GM23338 (cell line): ENCODE measurements at regions not wholly inside any gene's neighbourhood (a gene's known extent, or its start where the extent isn't known, plus 50 kb on each side); places are given as distances from the start of the nearest gene placed in this dataset.

Experiments
- ATAC-seq: fragments of 200-7000 bp; cut with Tn5 transposase; 3 replicates; pipeline ENCODE4 v1.9.1; 2020
- DNase-seq: peaks from one replicate; pipeline ENCODE4 v3.0.0-alpha.2; 2015; ENCODE audit warnings: low spot score
- H2AFZ ChIP-seq: fragments of 200-600 bp; sonication (generic); 2 replicates; pipeline ENCODE4 v1.8.0; 2016; ENCODE audit warnings: antibody characterized with exemption, mild to moderate bottlenecking, moderate library complexity
- H3F3A ChIP-seq: fragments of 200-600 bp; sonication (generic); replicated peaks from 2 replicates; pipeline ENCODE4 v1.8.0; 2017; ENCODE audit warnings: antibody characterized with exemption, mixed run types, low read depth
- H3K27ac ChIP-seq: fragments of 200-600 bp; sonication (generic); 2 replicates; pipeline ENCODE4 v1.6.1; 2016; ENCODE audit warnings: low read depth
- H3K27me3 ChIP-seq: fragments of 200-600 bp; sonication (generic); 2 replicates; pipeline ENCODE4 v1.8.0; 2016; ENCODE audit warnings: mild to moderate bottlenecking, mixed run types, moderate library complexity; ENCODE audit not compliant: insufficient read depth
- H3K36me3 ChIP-seq: fragments of 200-600 bp; sonication (generic); 2 replicates; pipeline ENCODE4 v1.8.0; 2016; ENCODE audit warnings: mild to moderate bottlenecking; ENCODE audit not compliant: insufficient read depth
- H3K4me1 ChIP-seq: fragments of 200-600 bp; sonication (generic); 2 replicates; pipeline ENCODE4 v1.8.0; 2016; ENCODE audit warnings: mild to moderate bottlenecking, moderate library complexity; ENCODE audit not compliant: insufficient read depth
- H3K4me2 ChIP-seq: fragments of 200-600 bp; sonication (generic); 2 replicates; pipeline ENCODE4 v1.7.1; 2017; ENCODE audit warnings: mixed run types
- H3K4me3 ChIP-seq: fragments of 200-600 bp; sonication (generic); 2 replicates; pipeline ENCODE4 v1.6.1; 2016; ENCODE audit warnings: mixed run types
- H3K79me2 ChIP-seq: fragments of 200-600 bp; sonication (generic); replicated peaks from 2 replicates; pipeline ENCODE4 v1.8.0; 2017; ENCODE audit warnings: mild to moderate bottlenecking; ENCODE audit not compliant: insufficient read depth
- H3K9me2 ChIP-seq: fragments of 200-600 bp; sonication (generic); 2 replicates; pipeline ENCODE4 v1.8.0; 2017; ENCODE audit not compliant: insufficient read depth
- H4K20me1 ChIP-seq: fragments of 200-600 bp; sonication (generic); replicated peaks from 2 replicates; pipeline ENCODE4 v1.8.0; 2017; ENCODE audit warnings: mild to moderate bottlenecking; ENCODE audit not compliant: insufficient read depth
- H3K27ac Mint-ChIP-seq: 2 replicates; pipeline ENCODE4 v1.8.0; 2020; ENCODE audit warnings: inconsistent platforms, mild to moderate bottlenecking, moderate library complexity, mixed read lengths
- H3K27me3 Mint-ChIP-seq: 3 replicates; pipeline ENCODE4 v1.8.0; 2022; ENCODE audit warnings: low read depth, mild to moderate bottlenecking, moderate library complexity, mixed read lengths, inconsistent platforms; ENCODE audit not compliant: insufficient read depth, poor library complexity
- H3K36me3 Mint-ChIP-seq: 3 replicates; pipeline ENCODE4 v1.8.0; 2021; ENCODE audit warnings: low read depth, mild to moderate bottlenecking, inconsistent platforms, moderate library complexity, mixed read lengths
- H3K4me1 Mint-ChIP-seq: 3 replicates; pipeline ENCODE4 v1.8.0; 2020; ENCODE audit warnings: mild to moderate bottlenecking, inconsistent platforms, mixed read lengths
- H3K4me3 Mint-ChIP-seq: 3 replicates; pipeline ENCODE4 v1.8.0; 2021; ENCODE audit warnings: moderate library complexity, mild to moderate bottlenecking, inconsistent platforms, mixed read lengths
- H3K9me3 Mint-ChIP-seq: 3 replicates; pipeline ENCODE4 v1.8.0; 2020; ENCODE audit warnings: moderate library complexity, mild to moderate bottlenecking, inconsistent platforms, mixed read lengths
- CTCF ChIP-seq, 2 experiments: fragments of 200-600 bp in 1 of 2; sonication (generic) in 1 of 2; conservative IDR thresholded peaks; 2 replicates each; pipeline versions ENCODE4 v1.5.1 to v1.6.1; 2016 to 2017; ENCODE audit warnings: antibody characterized with exemption in 2 of 2, low read depth in 2 of 2, mild to moderate bottlenecking in 2 of 2, moderate library complexity in 1 of 2
- ETS1 ChIP-seq: IDR thresholded peaks from 2 replicates; pipeline ENCODE4 v1.6.1; 2016; ENCODE audit warnings: antibody characterized with exemption
- EZH2 ChIP-seq: fragments of 200-600 bp; sonication (generic); IDR thresholded peaks from one replicate; pipeline ENCODE4 v1.8.0; 2017; ENCODE audit warnings: antibody characterized with exemption, mild to moderate bottlenecking, low read depth; ENCODE audit not compliant: unreplicated experiment
- EZH2phosphoT487 ChIP-seq: fragments of 200-600 bp; sonication (generic); IDR thresholded peaks from one replicate; pipeline ENCODE4 v1.8.1; 2018; ENCODE audit warnings: antibody characterized with exemption; ENCODE audit not compliant: unreplicated experiment
- JUNB ChIP-seq: IDR thresholded peaks from one replicate; pipeline ENCODE4 v1.6.1; 2016; ENCODE audit warnings: antibody characterized with exemption; ENCODE audit not compliant: unreplicated experiment
- NANOG ChIP-seq: IDR thresholded peaks from 2 replicates; pipeline ENCODE4 v1.6.1; 2016; ENCODE audit warnings: antibody characterized with exemption, borderline replicate concordance
- POLR2AphosphoS5 ChIP-seq: IDR thresholded peaks from 2 replicates; pipeline ENCODE4 v1.6.1; 2016; ENCODE audit warnings: antibody characterized with exemption, low read depth
- REST ChIP-seq: IDR thresholded peaks from one replicate; pipeline ENCODE4 v1.6.1; 2018; ENCODE audit warnings: antibody characterized with exemption; ENCODE audit not compliant: unreplicated experiment
- STAT1 ChIP-seq: IDR thresholded peaks from one replicate; pipeline ENCODE4 v1.6.1; 2016; ENCODE audit warnings: antibody characterized with exemption; ENCODE audit not compliant: unreplicated experiment
- ZNF114 ChIP-seq: fragments of 250-450 bp; sonication (Bioruptor Pico); IDR thresholded peaks from 2 replicates; pipeline ENCODE4 v1.5.0; 2020; ENCODE audit warnings: mild to moderate bottlenecking, moderate library complexity
- ZNF331 ChIP-seq: fragments of 250-450 bp; sonication (Bioruptor Pico); IDR thresholded peaks from 2 replicates; pipeline ENCODE4 v1.5.0; 2020; ENCODE audit warnings: low read depth, mild to moderate bottlenecking, moderate library complexity
- ZNF462 ChIP-seq: fragments of 250-450 bp; sonication (Bioruptor Pico); IDR thresholded peaks from 2 replicates; pipeline ENCODE4 v1.5.0; 2020; ENCODE audit warnings: mild to moderate bottlenecking, moderate library complexity

- TF ChIP-seq ZNF462 (CRISPR knock-in tag) (no peak), ZNF114 (CRISPR knock-in tag) (no peak), ETS1 (no peak), CTCF (conservative IDR thresholded peaks at IDR 0.05; ENCODE audit: low read depth in 2 of 2) (no peak), EZH2phosphoT487 (no peak)
Measured at GRCh38 chr5:124337996-124338395, 408.4 kb downstream of the ZNF608 start (continued).

- DNase-seq = no peak
- no peak overlapping the region for H3K27ac ChIP-seq
- H3K79me2 ChIP-seq = no peaks in the 10 kb centered on the region
- H3K4me1 ChIP-seq = no peaks in the 10 kb centered on the region
- H3K27me3 ChIP-seq = no peaks in the 10 kb centered on the region
- H4K20me1 ChIP-seq = no peaks in the 10 kb centered on the region
- no peaks in the 10 kb centered on the region for H3F3A ChIP-seq
- no peak overlapping the region for H2AFZ ChIP-seq
- H3K4me3 ChIP-seq = no peak overlapping the region
- H3K4me3 Mint-ChIP-seq = no peak overlapping the region
- peaks cover 8% of the 10 kb centered on the region; the same call in 1 of the 2 replicates for H3K9me2 ChIP-seq
- no peak for ATAC-seq
- peaks cover 5% of the 10 kb centered on the region; the same call in 1 of the 2 replicates for H3K36me3 ChIP-seq
- H3K36me3 Mint-ChIP-seq = peaks cover 19% of the 10 kb centered on the region
- H3K27me3 Mint-ChIP-seq = no peaks in the 10 kb centered on the region
- peaks cover 17% of the 10 kb centered on the region for H3K9me3 Mint-ChIP-seq
- no peak overlapping the region for H3K4me2 ChIP-seq
- H3K4me1 Mint-ChIP-seq = no peaks in the 10 kb centered on the region; the same call in 2 of the 3 replicates
- H3K27ac Mint-ChIP-seq = no peak overlapping the region
- TF ChIP-seq POLR2AphosphoS5 (no peak), ZNF331 (CRISPR knock-in tag) (no peak), REST (no peak), JUNB (no peak), ZNF114 (CRISPR knock-in tag) (no peak), STAT1 (no peak), EZH2 (no peak), NANOG (no peak)
Measured at GRCh38 chr5:124333298-124333979, 413.0 kb downstream of the ZNF608 start.
